B cell (primary cell): ENCODE measurements at regions not wholly inside any gene's neighbourhood (a gene's known extent, or its start where the extent isn't known, plus 50 kb on each side); places are given as distances from the start of the nearest gene placed in this dataset.

Experiments
- ATAC-seq: fragments of 200-7000 bp; cut with Tn5 transposase; one replicate; pipeline ENCODE4 v1.10.0; 2021; ENCODE audit warnings: low read depth, mild to moderate bottlenecking, moderate number of reproducible peaks, moderate library complexity
- CTCF ChIA-PET: fragments of 350-600 bp; sonication (Branson Sonifier 250); formaldehyde crosslinking; loops from one replicate; lab custom pipeline; 2021; ENCODE audit warnings: antibody characterized with exemption, inconsistent platforms; lab: Charles Lee
- POLR2A ChIA-PET: fragments of 350-600 bp; sonication (Branson Sonifier 250); formaldehyde crosslinking; loops from one replicate; lab custom pipeline; 2021; ENCODE audit warnings: antibody characterized with exemption; lab: Charles Lee
- DNase-seq: peaks from one replicate; pipeline ENCODE4 v3.0.0; 2013
- H2AFZ ChIP-seq: 2 replicates; pipeline ENCODE4 v1.6.1; 2012; ENCODE audit warnings: mild to moderate bottlenecking, low read depth, low read length; ENCODE audit not compliant: insufficient read depth, poor library complexity, severe bottlenecking
- H3K27ac ChIP-seq, 2 donors: 1 replicate in 1 of 2; 2 replicates in 1 of 2; pipeline ENCODE4 v1.5.1; 2012 to 2013; ENCODE audit warnings: low read length in 2 of 2, mild to moderate bottlenecking in 2 of 2, moderate library complexity in 1 of 2
- H3K27me3 ChIP-seq, 4 experiments: fragments of 200-600 bp in 1 of 4; sonication (generic) in 1 of 4; replicated peaks in 1 of 4; 1 replicate in 2 of 4; 2 replicates in 2 of 4; pipeline versions ENCODE4 v1.6.1 to v1.7.0; 2013 to 2016; ENCODE audit warnings: low read length in 3 of 4, mild to moderate bottlenecking in 2 of 4, mixed read lengths in 1 of 4, moderate library complexity in 1 of 4; ENCODE audit not compliant: insufficient read depth in 4 of 4, control insufficient read depth in 3 of 4; ENCODE audit errors: control extremely low read depth in 1 of 4
- H3K36me3 ChIP-seq, 2 experiments: replicated peaks in 1 of 2; 1 replicate in 1 of 2; 2 replicates in 1 of 2; pipeline versions ENCODE4 v1.6.1 to v1.7.1; 2013; ENCODE audit warnings: low read length in 1 of 2; ENCODE audit not compliant: insufficient read depth in 2 of 2, control insufficient read depth in 1 of 2; ENCODE audit errors: control extremely low read depth in 1 of 2, extremely low read depth in 1 of 2
- H3K4me1 ChIP-seq, 2 donors: fragments of 200-600 bp in 1 of 2; sonication (generic) in 1 of 2; 1 replicate in 1 of 2; 2 replicates in 1 of 2; pipeline versions ENCODE4 v1.5.1 to v1.6.1; 2013 to 2017; ENCODE audit warnings: low read length in 2 of 2; ENCODE audit not compliant: control insufficient read depth in 2 of 2, insufficient read depth in 2 of 2
- H3K4me2 ChIP-seq: replicated peaks from 2 replicates; pipeline ENCODE3; 2012; ENCODE audit warnings: mild to moderate bottlenecking, low read depth, low read length; ENCODE audit not compliant: poor library complexity, severe bottlenecking
- H3K4me3 ChIP-seq, 5 experiments: fragments of 200-600 bp in 1 of 5; sonication (generic) in 1 of 5; 1 replicate in 3 of 5; 2 replicates in 2 of 5; pipeline versions ENCODE4 v1.5.1 to v1.7.0; 2011 to 2016; ENCODE audit warnings: low read length in 4 of 5, mild to moderate bottlenecking in 4 of 5, low read depth in 2 of 5, control low read depth in 1 of 5, moderate library complexity in 1 of 5; ENCODE audit not compliant: insufficient read depth in 1 of 5; ENCODE audit errors: control extremely low read depth in 1 of 5, extremely low read depth in 1 of 5
- H3K79me2 ChIP-seq: fragments of 200-600 bp; sonication (generic); one replicate; pipeline ENCODE4 v1.6.0; 2016; ENCODE audit warnings: low read length; ENCODE audit not compliant: control insufficient read depth, insufficient read depth
- H3K9ac ChIP-seq: fragments of 200-600 bp; sonication (generic); 2 replicates; pipeline ENCODE4 v1.6.1; 2017; ENCODE audit warnings: mild to moderate bottlenecking, low read length, moderate library complexity
- H3K9me3 ChIP-seq, 3 donors: one replicate each; pipeline versions ENCODE4 v1.6.1 to v1.7.1; 2013; ENCODE audit warnings: low read length in 2 of 3; ENCODE audit not compliant: control insufficient read depth in 2 of 3, insufficient read depth in 1 of 3; ENCODE audit errors: control extremely low read depth in 1 of 3
- H4K20me1 ChIP-seq: 2 replicates; pipeline ENCODE4 v1.6.0; 2012; ENCODE audit warnings: mild to moderate bottlenecking, low read length; ENCODE audit not compliant: insufficient read depth, control insufficient read depth, poor library complexity, severe bottlenecking
- H3K27ac Mint-ChIP-seq: one replicate; pipeline ENCODE4 v1.8.0; 2021; ENCODE audit warnings: mixed read lengths
- H3K27me3 Mint-ChIP-seq: one replicate; pipeline ENCODE4 v1.8.0; 2021; ENCODE audit warnings: mixed read lengths
- H3K4me1 Mint-ChIP-seq: one replicate; pipeline ENCODE4 v1.8.0; 2021; ENCODE audit warnings: mixed read lengths
- H3K4me3 Mint-ChIP-seq: one replicate; pipeline ENCODE4 v1.8.0; 2021; ENCODE audit warnings: mixed read lengths
- H3K9me3 Mint-ChIP-seq: one replicate; pipeline ENCODE4 v1.8.0; 2022; ENCODE audit warnings: mixed read lengths; ENCODE audit not compliant: insufficient read depth
- EZH2 ChIP-seq: IDR thresholded peaks from 2 replicates; pipeline ENCODE4 v1.6.1; 2012; ENCODE audit warnings: borderline replicate concordance, low read depth, mild to moderate bottlenecking, moderate library complexity, low read length; ENCODE audit not compliant: insufficient read depth, poor library complexity, severe bottlenecking
- WGBS: methylation state at CpG from one replicate; pipeline ENCODE4 v1.1.5; 2013; ENCODE audit warnings: missing lambda C conversion rate; ENCODE audit not compliant: insufficient coverage; 5-methylcytosine and 5-hydroxymethylcytosine counted together
- intact Hi-C: fragments of 100-400 bp; cut with micrococcal nuclease; formaldehyde crosslinking; loops from one replicate; pipeline ENCODE4 v1.10.0; 2022
- TF ChIP-seq, protein P1 (sequence below): fragments of 200-600 bp; IDR thresholded peaks from one replicate; pipeline ENCODE4 v1.8.0; 2022; ENCODE audit warnings: antibody characterized with exemption, mild to moderate bottlenecking

- H3K27ac ChIP-seq, result no peak overlapping the region
- ATAC-seq (no peak), DNase-seq (no peak)
- H3K4me3 Mint-ChIP-seq, result no peak overlapping the region
- no peak overlapping the region for H3K9ac ChIP-seq
- no peaks in the 10 kb centered on the region for H3K36me3 ChIP-seq
- intact Hi-C loops, result no loop called here
- POLR2A ChIA-PET, result no interaction called here
- H3K79me2 ChIP-seq, result no peaks in the 10 kb centered on the region
- WGBS, result 97% methylated on average over 3 of the region's 3 CpGs
- H3K27me3 Mint-ChIP-seq, result no peaks in the 10 kb centered on the region
- TF ChIP-seq, protein P1, sequence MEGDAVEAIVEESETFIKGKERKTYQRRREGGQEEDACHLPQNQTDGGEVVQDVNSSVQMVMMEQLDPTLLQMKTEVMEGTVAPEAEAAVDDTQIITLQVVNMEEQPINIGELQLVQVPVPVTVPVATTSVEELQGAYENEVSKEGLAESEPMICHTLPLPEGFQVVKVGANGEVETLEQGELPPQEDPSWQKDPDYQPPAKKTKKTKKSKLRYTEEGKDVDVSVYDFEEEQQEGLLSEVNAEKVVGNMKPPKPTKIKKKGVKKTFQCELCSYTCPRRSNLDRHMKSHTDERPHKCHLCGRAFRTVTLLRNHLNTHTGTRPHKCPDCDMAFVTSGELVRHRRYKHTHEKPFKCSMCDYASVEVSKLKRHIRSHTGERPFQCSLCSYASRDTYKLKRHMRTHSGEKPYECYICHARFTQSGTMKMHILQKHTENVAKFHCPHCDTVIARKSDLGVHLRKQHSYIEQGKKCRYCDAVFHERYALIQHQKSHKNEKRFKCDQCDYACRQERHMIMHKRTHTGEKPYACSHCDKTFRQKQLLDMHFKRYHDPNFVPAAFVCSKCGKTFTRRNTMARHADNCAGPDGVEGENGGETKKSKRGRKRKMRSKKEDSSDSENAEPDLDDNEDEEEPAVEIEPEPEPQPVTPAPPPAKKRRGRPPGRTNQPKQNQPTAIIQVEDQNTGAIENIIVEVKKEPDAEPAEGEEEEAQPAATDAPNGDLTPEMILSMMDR, result no peak
- no peak for TF ChIP-seq EZH2
- no peak overlapping the region for H2AFZ ChIP-seq
- H3K9me3 Mint-ChIP-seq, result no peaks in the 10 kb centered on the region
- no peaks in the 10 kb centered on the region for H3K4me1 ChIP-seq
- no peak overlapping the region for H3K4me2 ChIP-seq
- H3K4me1 Mint-ChIP-seq, result no peaks in the 10 kb centered on the region
- CTCF ChIA-PET, result no interaction called here
- H4K20me1 ChIP-seq, result no peaks in the 10 kb centered on the region
- no peak overlapping the region for H3K27ac Mint-ChIP-seq
- H3K27me3 ChIP-seq, result no peaks in the 10 kb centered on the region
- no peaks in the 10 kb centered on the region for H3K9me3 ChIP-seq
- H3K4me3 ChIP-seq, result no peak overlapping the region
These were observed 103.0 kb upstream of the CDH6 start for GRCh38 chr5:31090467-31090866.

GRCh38 chr5:31086839-31087415 is 106.6 kb upstream of the CDH6 start:
- no peak overlapping the region for H3K27ac Mint-ChIP-seq
- ATAC-seq, result no peak
- CTCF ChIA-PET, result no interaction called here
- Histone ChIP-seq H3K4me3 (no peak overlapping the region), H4K20me1 (no peaks in the 10 kb centered on the region), H3K36me3 (no peaks in the 10 kb centered on the region), H3K4me1 (no peaks in the 10 kb centered on the region), H3K9me3 (no peaks in the 10 kb centered on the region), H2AFZ (no peak overlapping the region), H3K9ac (no peak overlapping the region), H3K4me2 (no peak overlapping the region), H3K27me3 (no peaks in the 10 kb centered on the region), H3K79me2 (no peaks in the 10 kb centered on the region), H3K27ac (no peak overlapping the region)
- no peaks in the 10 kb centered on the region for H3K4me1 Mint-ChIP-seq
- intact Hi-C loops, result no loop called here
- POLR2A ChIA-PET, result no interaction called here
- TF ChIP-seq EZH2, result no peak
- TF ChIP-seq, protein P1, result no peak
- no peaks in the 10 kb centered on the region for H3K9me3 Mint-ChIP-seq
- no peak overlapping the region for H3K4me3 Mint-ChIP-seq
- DNase-seq, result no peak
- H3K27me3 Mint-ChIP-seq, result no peaks in the 10 kb centered on the region
- WGBS, result 78% methylated on average over 5 of the region's 5 CpGs
